H9 (cell line): ENCODE measurements at regions not wholly inside any gene's neighbourhood (a gene's known extent, or its start where the extent isn't known, plus 50 kb on each side); places are given as distances from the start of the nearest gene placed in this dataset.

Experiments
- DNase-seq: peaks from one replicate; pipeline ENCODE4 v3.0.0-alpha.2; 2017
- H2AFZ ChIP-seq: one replicate; pipeline ENCODE4 v1.6.1; 2013; ENCODE audit warnings: mild to moderate bottlenecking, low read length, control low read depth, moderate library complexity
- H2AK5ac ChIP-seq: 2 replicates; pipeline ENCODE4 v1.6.1; 2013; ENCODE audit warnings: low read length, control low read depth, mixed read lengths; ENCODE audit not compliant: insufficient read length
- H2BK120ac ChIP-seq: one replicate; pipeline ENCODE4 v1.6.1; 2013; ENCODE audit warnings: low read depth, mild to moderate bottlenecking, low read length, control low read depth, inconsistent platforms; ENCODE audit not compliant: poor library complexity, severe bottlenecking
- H2BK12ac ChIP-seq: 2 replicates; pipeline ENCODE4 v1.6.1; 2013; ENCODE audit warnings: low read length, control low read depth, mixed read lengths, low read depth; ENCODE audit not compliant: insufficient read length
- H2BK15ac ChIP-seq: 2 replicates; pipeline ENCODE4 v1.6.1; 2013; ENCODE audit warnings: low read depth, low read length, control low read depth
- H2BK20ac ChIP-seq: one replicate; pipeline ENCODE4 v1.6.1; 2013; ENCODE audit warnings: low read depth, mild to moderate bottlenecking, low read length, control low read depth, inconsistent platforms; ENCODE audit not compliant: poor library complexity, severe bottlenecking
- H2BK5ac ChIP-seq: 2 replicates; pipeline ENCODE4 v1.6.1; 2013; ENCODE audit warnings: low read length, control low read depth, mixed read lengths; ENCODE audit not compliant: insufficient read length
- H3K14ac ChIP-seq: 2 replicates; pipeline ENCODE4 v1.6.1; 2013; ENCODE audit warnings: low read length, control low read depth; ENCODE audit not compliant: insufficient read depth
- H3K18ac ChIP-seq: 2 replicates; pipeline ENCODE4 v1.6.1; 2013; ENCODE audit warnings: low read depth, mild to moderate bottlenecking, mixed read lengths, low read length, control low read depth; ENCODE audit not compliant: insufficient read length
- H3K23ac ChIP-seq: 2 replicates; pipeline ENCODE4 v1.6.1; 2013; ENCODE audit warnings: low read length, control low read depth, mixed read lengths, low read depth; ENCODE audit not compliant: insufficient read length
- H3K23me2 ChIP-seq: 2 replicates; pipeline ENCODE4 v1.6.1; 2013; ENCODE audit warnings: low read depth, mild to moderate bottlenecking, mixed read lengths, low read length, control low read depth; ENCODE audit not compliant: insufficient read length, poor library complexity, severe bottlenecking
- H3K27ac ChIP-seq: 2 replicates; pipeline ENCODE4 v1.5.1; 2013; ENCODE audit warnings: low read length, control low read depth, mixed read lengths, low read depth; ENCODE audit not compliant: insufficient read length
- H3K27me3 ChIP-seq: 2 replicates; pipeline ENCODE4 v1.6.1; 2013; ENCODE audit warnings: low read length, control low read depth, inconsistent platforms; ENCODE audit not compliant: insufficient read depth
- H3K4ac ChIP-seq: 2 replicates; pipeline ENCODE4 v1.6.1; 2013; ENCODE audit warnings: low read depth, mild to moderate bottlenecking, control low read depth, inconsistent platforms, low read length, moderate library complexity
- H3K4me1 ChIP-seq: 2 replicates; pipeline ENCODE4 v1.6.1; 2013; ENCODE audit warnings: low read length, control low read depth, inconsistent platforms; ENCODE audit not compliant: insufficient read depth
- H3K4me2 ChIP-seq: 2 replicates; pipeline ENCODE4 v1.6.1; 2013; ENCODE audit warnings: low read length, control low read depth, mixed read lengths; ENCODE audit not compliant: insufficient read length, insufficient read depth
- H3K56ac ChIP-seq: 2 replicates; pipeline ENCODE4 v1.6.1; 2013; ENCODE audit warnings: low read depth, mild to moderate bottlenecking, mixed read lengths, low read length, control low read depth; ENCODE audit not compliant: insufficient read length
- H3K79me1 ChIP-seq: 2 replicates; pipeline ENCODE4 v1.6.1; 2013; ENCODE audit warnings: low read depth, mild to moderate bottlenecking, moderate library complexity, low read length, control low read depth, inconsistent platforms; ENCODE audit not compliant: insufficient read depth, poor library complexity, severe bottlenecking
- H3K79me2 ChIP-seq: 2 replicates; pipeline ENCODE4 v1.6.1; 2013; ENCODE audit warnings: low read length, control low read depth, inconsistent platforms; ENCODE audit not compliant: insufficient read depth
- H3K9ac ChIP-seq: 2 replicates; pipeline ENCODE4 v1.6.1; 2013; ENCODE audit warnings: low read length, control low read depth, mixed read lengths; ENCODE audit not compliant: insufficient read length; ENCODE audit errors: extremely low read depth
- H3K9me3 ChIP-seq: one replicate; pipeline ENCODE4 v1.6.1; 2013; ENCODE audit warnings: low read depth, low read length, inconsistent platforms; ENCODE audit not compliant: control insufficient read depth
- H3T11ph ChIP-seq: one replicate; pipeline ENCODE4 v1.6.1; 2013; ENCODE audit warnings: mild to moderate bottlenecking, low read length, control low read depth, inconsistent platforms
- H4K20me1 ChIP-seq: one replicate; pipeline ENCODE4 v1.6.1; 2013; ENCODE audit not compliant: control insufficient read depth, insufficient read length, insufficient read depth
- H4K5ac ChIP-seq: 2 replicates; pipeline ENCODE4 v1.6.1; 2013; ENCODE audit warnings: low read depth, mild to moderate bottlenecking, mixed read lengths, low read length, control low read depth; ENCODE audit not compliant: insufficient read length
- H4K8ac ChIP-seq: replicated peaks from 2 replicates; pipeline ENCODE4 v1.6.1; 2013; ENCODE audit warnings: low read length, control low read depth, mixed read lengths, low read depth; ENCODE audit not compliant: insufficient read length
- H4K91ac ChIP-seq: 2 replicates; pipeline ENCODE4 v1.6.1; 2013; ENCODE audit warnings: low read depth, mild to moderate bottlenecking, moderate library complexity, mixed read lengths, low read length, control low read depth; ENCODE audit not compliant: insufficient read length
- H3K27ac Mint-ChIP-seq, 3 experiments: 2 replicates in 2 of 3; 3 replicates in 1 of 3; pipeline ENCODE4 v1.8.0; 2020 to 2021; ENCODE audit warnings: mixed read lengths in 3 of 3, mild to moderate bottlenecking in 1 of 3, moderate library complexity in 1 of 3
- H3K27me3 Mint-ChIP-seq: 2 replicates; pipeline ENCODE4 v1.8.0; 2021; ENCODE audit warnings: low read depth, mild to moderate bottlenecking, moderate library complexity, mixed read lengths
- H3K36me3 Mint-ChIP-seq, 3 experiments: 2 replicates in 2 of 3; 3 replicates in 1 of 3; pipeline ENCODE4 v1.8.0; 2020 to 2021; ENCODE audit warnings: low read depth in 3 of 3, mixed read lengths in 3 of 3; ENCODE audit not compliant: insufficient read depth in 1 of 3
- H3K4me1 Mint-ChIP-seq, 2 experiments: 2 replicates each; pipeline ENCODE4 v1.8.0; 2020; ENCODE audit warnings: mixed read lengths in 2 of 2
- H3K4me3 Mint-ChIP-seq, 2 experiments: 2 replicates in 1 of 2; 3 replicates in 1 of 2; pipeline ENCODE4 v1.8.0; 2020 to 2021; ENCODE audit warnings: mild to moderate bottlenecking in 2 of 2, mixed read lengths in 2 of 2, moderate library complexity in 1 of 2
- H3K9me3 Mint-ChIP-seq, 2 experiments: 2 replicates in 1 of 2; 3 replicates in 1 of 2; pipeline ENCODE4 v1.8.0; 2020; ENCODE audit warnings: mild to moderate bottlenecking in 2 of 2, mixed read lengths in 2 of 2, moderate library complexity in 1 of 2
- CTCF ChIP-seq: fragments of 200-600 bp; sonication (generic); conservative IDR thresholded peaks from 3 replicates; pipeline ENCODE4 v1.8.0; 2021; ENCODE audit warnings: antibody characterized with exemption, mild to moderate bottlenecking
- WGBS: extraction: QIAGEN DNeasy Blood & Tissue Kit; methylation state at CpG from one replicate; pipeline ENCODE4 v1.1.7; 2013; ENCODE audit warnings: missing lambda C conversion rate, low lambda C conversion rate, mixed read lengths; ENCODE audit not compliant: insufficient read length; ENCODE audit errors: extremely low coverage; 5-methylcytosine and 5-hydroxymethylcytosine counted together

- Histone ChIP-seq H3K18ac (peak overlapping the region; percentile 25), H3K27me3 (no peaks in the 10 kb centered on the region), H3K14ac (no peak overlapping the region), H2AK5ac (no peak overlapping the region), H2AFZ (no peak overlapping the region), H3K9me3 (no peaks in the 10 kb centered on the region), H3K23me2 (no peaks in the 10 kb centered on the region), H3K9ac (no peak overlapping the region), H3K27ac (no peak overlapping the region), H3K4ac (no peak overlapping the region), H3T11ph (no peak overlapping the region), H3K4me1 (peaks cover 13% of the 10 kb centered on the region; the same call in 1 of the 2 replicates), H4K5ac (no peak overlapping the region), H2BK5ac (no peak overlapping the region), H2BK15ac (no peak overlapping the region), H2BK20ac (no peak overlapping the region), H3K79me1 (no peaks in the 10 kb centered on the region), H2BK120ac (no peak overlapping the region), H4K20me1 (no peaks in the 10 kb centered on the region), H4K8ac (no peak overlapping the region), H3K56ac (no peak overlapping the region), H3K4me2 (no peak overlapping the region), H3K79me2 (no peaks in the 10 kb centered on the region), H4K91ac (no peak overlapping the region), H2BK12ac (no peak overlapping the region), H3K23ac (no peak overlapping the region)
- Mint-ChIP-seq H3K36me3 (peaks cover 0 to 2% (median 0%) of the 10 kb centered on the region in 3 experiments; a peak in 1 of 7 replicates), H3K27me3 (no peaks in the 10 kb centered on the region), H3K4me1 (peaks cover 38 to 49% of the 10 kb centered on the region in 2 experiments), H3K4me3 (no peak overlapping the region), H3K9me3 (no peaks in the 10 kb centered on the region), H3K27ac (no peak overlapping the region)
- no peak for DNase-seq
- no peak for TF ChIP-seq CTCF
- no CpG with 5 or more reads among the region's 4 CpGs for WGBS
These were observed 2036.5 kb upstream of the CELF4 start for GRCh38 chr18:39602131-39602530.
